Smooth muscle cell (in vitro differentiated cells): ENCODE measurements at regions not wholly inside any gene's neighbourhood (a gene's known extent, or its start where the extent isn't known, plus 50 kb on each side); places are given as distances from the start of the nearest gene placed in this dataset.

Source experiments
- DNase-seq: peaks from one replicate; lab custom pipeline; 2025; ENCODE audit not compliant: unreplicated experiment; lab: John Stamatoyannopoulos, UW
- H2AFZ ChIP-seq: fragments of 200-600 bp; sonication (generic); 2 replicates; pipeline ENCODE4 v1.6.0; 2016; ENCODE audit warnings: antibody characterized with exemption, low read depth, mild to moderate bottlenecking
- H3F3A ChIP-seq: fragments of 200-600 bp; sonication (generic); 2 replicates; pipeline ENCODE4 v1.6.0; 2017; ENCODE audit warnings: antibody characterized with exemption, low read depth
- H3K27ac ChIP-seq: fragments of 200-600 bp; sonication (generic); 2 replicates; pipeline ENCODE4 v1.5.1; 2016; ENCODE audit warnings: low read depth, mild to moderate bottlenecking
- H3K27me3 ChIP-seq: fragments of 200-600 bp; sonication (generic); 2 replicates; pipeline ENCODE4 v1.6.1; 2016; ENCODE audit warnings: low read depth, mild to moderate bottlenecking
- H3K36me3 ChIP-seq: fragments of 200-600 bp; sonication (generic); 2 replicates; pipeline ENCODE4 v1.5.1; 2016; ENCODE audit warnings: low read depth
- H3K4me1 ChIP-seq: fragments of 200-600 bp; sonication (generic); 2 replicates; pipeline ENCODE4 v1.5.1; 2016; ENCODE audit warnings: low read depth
- H3K4me2 ChIP-seq: fragments of 200-600 bp; sonication (generic); 2 replicates; pipeline ENCODE4 v1.6.0; 2016; ENCODE audit warnings: mild to moderate bottlenecking
- H3K4me3 ChIP-seq: fragments of 200-600 bp; sonication (generic); 2 replicates; pipeline ENCODE4 v1.5.1; 2016; ENCODE audit warnings: mild to moderate bottlenecking
- H3K79me2 ChIP-seq: fragments of 200-600 bp; sonication (generic); 2 replicates; pipeline ENCODE4 v1.6.0; 2016; ENCODE audit warnings: low read depth, mild to moderate bottlenecking
- H3K9ac ChIP-seq: fragments of 200-600 bp; sonication (generic); 2 replicates; pipeline ENCODE4 v1.6.0; 2016; ENCODE audit warnings: low read depth
- H3K9me3 ChIP-seq: fragments of 200-600 bp; sonication (generic); replicated peaks from 2 replicates; pipeline ENCODE4 v1.5.1; 2016; ENCODE audit warnings: low read depth
- H4K20me1 ChIP-seq: fragments of 200-600 bp; sonication (generic); 2 replicates; pipeline ENCODE4 v1.6.0; 2016; ENCODE audit warnings: low read depth
- CTCF ChIP-seq: fragments of 200-600 bp; sonication (generic); IDR thresholded peaks from 2 replicates; pipeline ENCODE4 v1.5.1; 2017; ENCODE audit warnings: borderline replicate concordance, mild to moderate bottlenecking, antibody characterized with exemption; ENCODE audit not compliant: insufficient read depth, poor library complexity, severe bottlenecking
- WGBS: methylation state at CpG from one replicate; pipeline ENCODE4 v1.1.7; 2016; ENCODE audit warnings: low lambda C conversion rate; 5-methylcytosine and 5-hydroxymethylcytosine counted together

- no peak for DNase-seq
- no peaks in the 10 kb centered on the region for H3K9me3 ChIP-seq
- no peaks in the 10 kb centered on the region for H3F3A ChIP-seq
- no peaks in the 10 kb centered on the region for H3K79me2 ChIP-seq
- no peak overlapping the region for H3K4me3 ChIP-seq
- no peaks in the 10 kb centered on the region for H3K27me3 ChIP-seq
- WGBS = 92% methylated on average over 1 of the region's 1 CpG
- H3K9ac ChIP-seq = no peak overlapping the region
- H3K4me1 ChIP-seq = no peaks in the 10 kb centered on the region
- no peak overlapping the region for H3K4me2 ChIP-seq
- no peaks in the 10 kb centered on the region for H3K36me3 ChIP-seq
- H4K20me1 ChIP-seq = no peaks in the 10 kb centered on the region
- no peak overlapping the region for H2AFZ ChIP-seq
- no peak for TF ChIP-seq CTCF
- H3K27ac ChIP-seq = no peak overlapping the region
Observed at GRCh38 chr20:55232647-55233046, 757.3 kb downstream of the DOK5 start.

- Histone ChIP-seq H3K4me2 (no peak overlapping the region), H4K20me1 (no peaks in the 10 kb centered on the region), H2AFZ (no peak overlapping the region), H3K9me3 (no peaks in the 10 kb centered on the region), H3K79me2 (no peaks in the 10 kb centered on the region), H3K27ac (no peak overlapping the region), H3F3A (no peaks in the 10 kb centered on the region), H3K4me1 (no peaks in the 10 kb centered on the region), H3K36me3 (no peaks in the 10 kb centered on the region), H3K9ac (no peak overlapping the region), H3K27me3 (no peaks in the 10 kb centered on the region), H3K4me3 (no peak overlapping the region)
- no peak for DNase-seq
- TF ChIP-seq CTCF = no peak
- 60% methylated on average over 1 of the region's 1 CpG for WGBS
Observed at GRCh38 chr20:55229451-55229850, 754.1 kb downstream of the DOK5 start.

- H3K9me3 ChIP-seq = no peaks in the 10 kb centered on the region
- no peak overlapping the region for H3K4me3 ChIP-seq
- no peaks in the 10 kb centered on the region for H3K36me3 ChIP-seq
- H3K9ac ChIP-seq = no peak overlapping the region
- H4K20me1 ChIP-seq = no peaks in the 10 kb centered on the region
- H3K4me1 ChIP-seq = no peaks in the 10 kb centered on the region
- H3F3A ChIP-seq = no peaks in the 10 kb centered on the region
- no peaks in the 10 kb centered on the region for H3K27me3 ChIP-seq
- TF ChIP-seq CTCF = no peak
- H3K79me2 ChIP-seq = no peaks in the 10 kb centered on the region
- WGBS = 84% methylated on average over 8 of the region's 8 CpGs
- no peak overlapping the region for H3K27ac ChIP-seq
- no peak overlapping the region for H2AFZ ChIP-seq
- no peak for DNase-seq
- H3K4me2 ChIP-seq = no peak overlapping the region
Observed at GRCh38 chr20:55216525-55217242, 741.3 kb downstream of the DOK5 start.

GRCh38 chr20:55213653-55214052 lies 738.3 kb downstream of the DOK5 start:
- H3K9ac ChIP-seq = no peak overlapping the region
- no peak overlapping the region for H3K4me2 ChIP-seq
- H3K27ac ChIP-seq = no peak overlapping the region
- H3K4me1 ChIP-seq = no peaks in the 10 kb centered on the region
- H2AFZ ChIP-seq = no peak overlapping the region
- H3K4me3 ChIP-seq = no peak overlapping the region
- DNase-seq = no peak
- H3K9me3 ChIP-seq = no peaks in the 10 kb centered on the region
- H3F3A ChIP-seq = no peaks in the 10 kb centered on the region
- 79% methylated on average over 6 of the region's 6 CpGs for WGBS
- no peaks in the 10 kb centered on the region for H3K27me3 ChIP-seq
- no peak for TF ChIP-seq CTCF
- no peaks in the 10 kb centered on the region for H3K79me2 ChIP-seq
- H4K20me1 ChIP-seq = no peaks in the 10 kb centered on the region
- H3K36me3 ChIP-seq = no peaks in the 10 kb centered on the region
